ENCODE measurements at regions not wholly inside any gene's neighbourhood (a gene's known extent, or its start where the extent isn't known, plus 50 kb on each side); places are given as distances from the start of the nearest gene placed in this dataset.

- no peak overlapping the region for H3K4me3 ChIP-seq (ENCODE audit: low read length)
- no CpG with 5 or more reads among the region's 2 CpGs for WGBS (ENCODE audit: insufficient coverage, insufficient read length)
- H3K36me3 ChIP-seq (ENCODE audit: control insufficient read depth, insufficient read depth, low read length): no peaks in the 10 kb centered on the region
- H3K4me1 ChIP-seq (ENCODE audit: control insufficient read depth, insufficient read depth, low read length): peaks cover 3% of the 10 kb centered on the region; the same call in 1 of the 2 replicates
- no peaks in the 10 kb centered on the region for H3K27me3 ChIP-seq (ENCODE audit: control insufficient read depth, insufficient read depth, low read length)
- H3K9me3 ChIP-seq (ENCODE audit: control insufficient read depth, insufficient read depth, low read length): no peaks in the 10 kb centered on the region
- H3K27ac ChIP-seq (ENCODE audit: low read length): no peak overlapping the region
- DNase-seq (ENCODE audit: low read depth, low spot score): no peak
Measured at GRCh38 chr6:126232671-126233070, 107.2 kb upstream of the CENPW start.

- Histone ChIP-seq H3K4me3 (ENCODE audit: low read length) (no peak overlapping the region), H3K27ac (ENCODE audit: low read length) (no peak overlapping the region), H3K36me3 (ENCODE audit: control insufficient read depth, insufficient read depth, low read length) (no peaks in the 10 kb centered on the region), H3K9me3 (ENCODE audit: control insufficient read depth, insufficient read depth, low read length) (no peaks in the 10 kb centered on the region), H3K4me1 (ENCODE audit: control insufficient read depth, insufficient read depth, low read length) (no peaks in the 10 kb centered on the region), H3K27me3 (ENCODE audit: control insufficient read depth, insufficient read depth, low read length) (no peaks in the 10 kb centered on the region)
- no CpG with 5 or more reads among the region's 1 CpG for WGBS (ENCODE audit: insufficient coverage, insufficient read length)
- no peak for DNase-seq (ENCODE audit: low read depth, low spot score)
Measured at GRCh38 chr6:126233192-126233591, 106.7 kb upstream of the CENPW start.

- no peaks in the 10 kb centered on the region for H3K27me3 ChIP-seq (ENCODE audit: control insufficient read depth, insufficient read depth, low read length)
- no CpG with 5 or more reads among the region's 1 CpG for WGBS (ENCODE audit: insufficient coverage, insufficient read length)
- no peak overlapping the region for H3K27ac ChIP-seq (ENCODE audit: low read length)
- no peaks in the 10 kb centered on the region for H3K9me3 ChIP-seq (ENCODE audit: control insufficient read depth, insufficient read depth, low read length)
- no peak overlapping the region for H3K4me3 ChIP-seq (ENCODE audit: low read length)
- H3K4me1 ChIP-seq (ENCODE audit: control insufficient read depth, insufficient read depth, low read length): no peaks in the 10 kb centered on the region
- DNase-seq (ENCODE audit: low read depth, low spot score): no peak
- H3K36me3 ChIP-seq (ENCODE audit: control insufficient read depth, insufficient read depth, low read length): no peaks in the 10 kb centered on the region
Measured at GRCh38 chr6:126235363-126235762, 104.6 kb upstream of the CENPW start.

GRCh38 chr6:126245077-126245476 is 94.8 kb upstream of the CENPW start:
- Histone ChIP-seq H3K4me1 (ENCODE audit: control insufficient read depth, insufficient read depth, low read length) (no peaks in the 10 kb centered on the region), H3K27ac (ENCODE audit: low read length) (no peak overlapping the region), H3K27me3 (ENCODE audit: control insufficient read depth, insufficient read depth, low read length) (no peaks in the 10 kb centered on the region), H3K4me3 (ENCODE audit: low read length) (no peak overlapping the region), H3K9me3 (ENCODE audit: control insufficient read depth, insufficient read depth, low read length) (no peaks in the 10 kb centered on the region), H3K36me3 (ENCODE audit: control insufficient read depth, insufficient read depth, low read length) (no peaks in the 10 kb centered on the region)
- no CpG with 5 or more reads among the region's 1 CpG for WGBS (ENCODE audit: insufficient coverage, insufficient read length)
- DNase-seq (ENCODE audit: low read depth, low spot score): no peak

- H3K27me3 ChIP-seq (ENCODE audit: control insufficient read depth, insufficient read depth, low read length): no peaks in the 10 kb centered on the region
- WGBS (ENCODE audit: insufficient coverage, insufficient read length): no CpG with 5 or more reads among the region's 2 CpGs
- DNase-seq (ENCODE audit: low read depth, low spot score): no peak
- no peaks in the 10 kb centered on the region for H3K36me3 ChIP-seq (ENCODE audit: control insufficient read depth, insufficient read depth, low read length)
- H3K9me3 ChIP-seq (ENCODE audit: control insufficient read depth, insufficient read depth, low read length): no peaks in the 10 kb centered on the region
- H3K4me3 ChIP-seq (ENCODE audit: low read length): no peak overlapping the region
- no peak overlapping the region for H3K27ac ChIP-seq (ENCODE audit: low read length)
- no peaks in the 10 kb centered on the region; the same call in 1 of the 2 replicates for H3K4me1 ChIP-seq (ENCODE audit: control insufficient read depth, insufficient read depth, low read length)
Measured at GRCh38 chr6:126252154-126252553, 87.8 kb upstream of the CENPW start.

GRCh38 chr6:126253431-126253830 is 86.5 kb upstream of the CENPW start:
- Histone ChIP-seq H3K27ac (ENCODE audit: low read length) (no peak overlapping the region), H3K36me3 (ENCODE audit: control insufficient read depth, insufficient read depth, low read length) (no peaks in the 10 kb centered on the region), H3K4me1 (ENCODE audit: control insufficient read depth, insufficient read depth, low read length) (no peaks in the 10 kb centered on the region; the same call in 1 of the 2 replicates), H3K4me3 (ENCODE audit: low read length) (no peak overlapping the region), H3K27me3 (ENCODE audit: control insufficient read depth, insufficient read depth, low read length) (no peaks in the 10 kb centered on the region), H3K9me3 (ENCODE audit: control insufficient read depth, insufficient read depth, low read length) (no peaks in the 10 kb centered on the region)
- no CpG with 5 or more reads among the region's 2 CpGs for WGBS (ENCODE audit: insufficient coverage, insufficient read length)
- DNase-seq (ENCODE audit: low read depth, low spot score): no peak

- WGBS (ENCODE audit: insufficient coverage, insufficient read length): no CpG with 5 or more reads among the region's 18 CpGs
- Histone ChIP-seq H3K27me3 (ENCODE audit: control insufficient read depth, insufficient read depth, low read length) (no peaks in the 10 kb centered on the region), H3K27ac (ENCODE audit: low read length) (no peak overlapping the region), H3K4me3 (ENCODE audit: low read length) (no peak overlapping the region), H3K36me3 (ENCODE audit: control insufficient read depth, insufficient read depth, low read length) (no peaks in the 10 kb centered on the region), H3K4me1 (ENCODE audit: control insufficient read depth, insufficient read depth, low read length) (no peaks in the 10 kb centered on the region), H3K9me3 (ENCODE audit: control insufficient read depth, insufficient read depth, low read length) (no peaks in the 10 kb centered on the region)
- no peak for DNase-seq (ENCODE audit: low read depth, low spot score)
Measured at GRCh38 chr6:126258150-126258549, 81.8 kb upstream of the CENPW start.

- Histone ChIP-seq H3K36me3 (ENCODE audit: control insufficient read depth, insufficient read depth, low read length) (no peaks in the 10 kb centered on the region), H3K9me3 (ENCODE audit: control insufficient read depth, insufficient read depth, low read length) (no peaks in the 10 kb centered on the region), H3K27ac (ENCODE audit: low read length) (no peak overlapping the region), H3K4me1 (ENCODE audit: control insufficient read depth, insufficient read depth, low read length) (no peaks in the 10 kb centered on the region), H3K4me3 (ENCODE audit: low read length) (no peak overlapping the region), H3K27me3 (ENCODE audit: control insufficient read depth, insufficient read depth, low read length) (no peaks in the 10 kb centered on the region)
- no CpG with 5 or more reads among the region's 7 CpGs for WGBS (ENCODE audit: insufficient coverage, insufficient read length)
- DNase-seq (ENCODE audit: low read depth, low spot score): no peak
Measured at GRCh38 chr6:126261792-126262421, 78.0 kb upstream of the CENPW start.

GRCh38 chr6:126264265-126264664 is 75.7 kb upstream of the CENPW start:
- Histone ChIP-seq H3K36me3 (ENCODE audit: control insufficient read depth, insufficient read depth, low read length) (no peaks in the 10 kb centered on the region), H3K4me1 (ENCODE audit: control insufficient read depth, insufficient read depth, low read length) (no peaks in the 10 kb centered on the region), H3K27me3 (ENCODE audit: control insufficient read depth, insufficient read depth, low read length) (no peaks in the 10 kb centered on the region), H3K4me3 (ENCODE audit: low read length) (no peak overlapping the region), H3K27ac (ENCODE audit: low read length) (no peak overlapping the region), H3K9me3 (ENCODE audit: control insufficient read depth, insufficient read depth, low read length) (no peaks in the 10 kb centered on the region)
- WGBS (ENCODE audit: insufficient coverage, insufficient read length): no CpG with 5 or more reads among the region's 1 CpG
- DNase-seq (ENCODE audit: low read depth, low spot score): no peak

GRCh38 chr6:126266664-126267063 is 73.3 kb upstream of the CENPW start:
- no peaks in the 10 kb centered on the region for H3K36me3 ChIP-seq (ENCODE audit: control insufficient read depth, insufficient read depth, low read length)
- no peak for DNase-seq (ENCODE audit: low read depth, low spot score)
- no peaks in the 10 kb centered on the region for H3K4me1 ChIP-seq (ENCODE audit: control insufficient read depth, insufficient read depth, low read length)
- no peak overlapping the region for H3K27ac ChIP-seq (ENCODE audit: low read length)
- no CpG with 5 or more reads among the region's 1 CpG for WGBS (ENCODE audit: insufficient coverage, insufficient read length)
- H3K27me3 ChIP-seq (ENCODE audit: control insufficient read depth, insufficient read depth, low read length): no peaks in the 10 kb centered on the region
- no peaks in the 10 kb centered on the region for H3K9me3 ChIP-seq (ENCODE audit: control insufficient read depth, insufficient read depth, low read length)
- H3K4me3 ChIP-seq (ENCODE audit: low read length): no peak overlapping the region

- Histone ChIP-seq H3K27me3 (ENCODE audit: control insufficient read depth, insufficient read depth, low read length) (no peaks in the 10 kb centered on the region), H3K36me3 (ENCODE audit: control insufficient read depth, insufficient read depth, low read length) (no peaks in the 10 kb centered on the region), H3K27ac (ENCODE audit: low read length) (no peak overlapping the region), H3K9me3 (ENCODE audit: control insufficient read depth, insufficient read depth, low read length) (no peaks in the 10 kb centered on the region), H3K4me3 (ENCODE audit: low read length) (no peak overlapping the region), H3K4me1 (ENCODE audit: control insufficient read depth, insufficient read depth, low read length) (no peaks in the 10 kb centered on the region)
- no CpG with 5 or more reads among the region's 1 CpG for WGBS (ENCODE audit: insufficient coverage, insufficient read length)
- DNase-seq (ENCODE audit: low read depth, low spot score): no peak
Measured at GRCh38 chr6:126267626-126268025, 72.3 kb upstream of the CENPW start.
